Pancreas (tissue), 10 donors: ENCODE measurements at regions not wholly inside any gene's neighbourhood (a gene's known extent, or its start where the extent isn't known, plus 50 kb on each side); places are given as distances from the start of the nearest gene placed in this dataset.

Experiments
- ATAC-seq, 4 donors: fragments of 200-7000 bp; cut with Tn5 transposase; one replicate each; pipeline versions ENCODE4 v1.8.0 to v1.9.1; 2020; ENCODE audit warnings: mild to moderate bottlenecking in 4 of 4, moderate library complexity in 4 of 4
- DNase-seq, 6 donors: peaks; one replicate each; pipeline ENCODE4 v3.0.0-alpha.2; 2020
- FAIRE-seq: peaks from 2 replicates; lab custom pipeline; 2012; peaks lifted over from hg19 to GRCh38; lab: Jason Lieb, UNC
- H3K27ac ChIP-seq, 4 donors: fragments of 200-600 bp; sonication (generic); 1 replicate in 3 of 4; 2 replicates in 1 of 4; pipeline versions ENCODE4 v1.5.0 to v1.8.0; 2020
- H3K27me3 ChIP-seq, 4 donors: fragments of 200-600 bp; one replicate each; pipeline ENCODE4 v1.8.0; 2021
- H3K36me3 ChIP-seq, 3 donors: fragments of 200-600 bp; sonication (generic) in 1 of 3; one replicate each; pipeline versions ENCODE4 v1.5.0 to v1.8.0; 2020 to 2021
- H3K4me1 ChIP-seq, 3 donors: fragments of 200-600 bp; one replicate each; pipeline ENCODE4 v1.8.0; 2021
- H3K4me3 ChIP-seq, 4 donors: fragments of 200-600 bp; sonication (generic) in 2 of 4; one replicate each; pipeline versions ENCODE4 v1.5.0 to v1.8.0; 2020 to 2021
- H3K9me3 ChIP-seq, 4 donors: fragments of 200-600 bp; one replicate each; pipeline ENCODE4 v1.8.0; 2021
- CTCF ChIP-seq, 4 donors: fragments of 200-600 bp; sonication (generic) in 3 of 4; IDR thresholded peaks; one replicate each; pipeline versions ENCODE4 v1.5.0 to v1.8.0; 2021; ENCODE audit warnings: antibody characterized with exemption in 4 of 4
- WGBS, 2 donors: extraction: QIAGEN DNeasy Blood & Tissue Kit; methylation state at CpG; one replicate each; pipeline ENCODE4 v1.1.7; 2013; 5-methylcytosine and 5-hydroxymethylcytosine counted together
- intact Hi-C, 3 donors: fragments of 100-400 bp; cut with DNase I; formaldehyde crosslinking; loops; one replicate each; pipeline versions ENCODE4 v1.11.1 to v1.14.2; 2022
- donor health status: healthy with polysubstance abuse.
- donor health status: DM: no; HTN: no; CAD: no; lungs with moderate emphysema.
- donor health status: DM: no; HTN: no; CAD: no.
- donor health status: control.
- donor health status: control.
- donor health status: Bipolar disorder and iron deficiency.
- donor health status: DM: yes; HTN: yes; CAD: no.
- donor health status: DM: no; HTN: no; CAD: no.
- donor health status: DM: no; HTN: no; CAD: no.
- donor health status: DM: yes; HTN: yes; CAD: no.

GRCh38 chr5:57939771-57940170 lies 457.2 kb upstream of the ACTBL2 start:
- no peak for TF ChIP-seq CTCF (IDR thresholded peaks at IDR 0.05)
- FAIRE-seq = no peak
- H3K27me3 ChIP-seq = no peaks in the 10 kb centered on the region
- intact Hi-C loops = no loop called here
- H3K27ac ChIP-seq = no peak overlapping the region
- DNase-seq = no peak
- ATAC-seq = no peak
- WGBS, 2 donors = 37 to 52% methylated on average over 3 of the region's 3 CpGs
- no peaks in the 10 kb centered on the region for H3K36me3 ChIP-seq
- H3K4me1 ChIP-seq = no peaks in the 10 kb centered on the region
- no peaks in the 10 kb centered on the region for H3K9me3 ChIP-seq
- H3K4me3 ChIP-seq = no peak overlapping the region

GRCh38 chr5:57939335-57939734 lies 456.7 kb upstream of the ACTBL2 start:
- intact Hi-C loops = no loop called here
- FAIRE-seq (no peak), ATAC-seq (no peak), DNase-seq (no peak)
- H3K27me3 ChIP-seq = no peaks in the 10 kb centered on the region
- H3K4me3 ChIP-seq = no peak overlapping the region
- TF ChIP-seq CTCF (IDR thresholded peaks at IDR 0.05) = no peak
- H3K36me3 ChIP-seq = no peaks in the 10 kb centered on the region
- no peaks in the 10 kb centered on the region for H3K4me1 ChIP-seq
- no peak overlapping the region for H3K27ac ChIP-seq
- H3K9me3 ChIP-seq = no peaks in the 10 kb centered on the region

- Histone ChIP-seq H3K27me3 (no peaks in the 10 kb centered on the region), H3K4me3 (no peak overlapping the region), H3K9me3 (no peaks in the 10 kb centered on the region), H3K36me3 (no peaks in the 10 kb centered on the region), H3K4me1 (no peaks in the 10 kb centered on the region), H3K27ac (no peak overlapping the region)
- TF ChIP-seq CTCF (IDR thresholded peaks at IDR 0.05) = no peak
- DNase-seq (no peak), FAIRE-seq (no peak), ATAC-seq (no peak)
- intact Hi-C loops = no loop called here
Observed at GRCh38 chr5:57938174-57938557, 455.6 kb upstream of the ACTBL2 start.

- Histone ChIP-seq H3K36me3 (no peaks in the 10 kb centered on the region), H3K4me1 (no peaks in the 10 kb centered on the region), H3K4me3 (no peak overlapping the region), H3K9me3 (no peaks in the 10 kb centered on the region), H3K27me3 (no peaks in the 10 kb centered on the region), H3K27ac (no peak overlapping the region)
- TF ChIP-seq CTCF (IDR thresholded peaks at IDR 0.05) = no peak
- intact Hi-C loops = no loop called here
- 84 to 91% methylated on average over 4 of the region's 4 CpGs for WGBS, 2 donors
- no peak for FAIRE-seq
- no peak for DNase-seq
- ATAC-seq = no peak
Observed at GRCh38 chr5:57937501-57938173, 455.0 kb upstream of the ACTBL2 start.

- Histone ChIP-seq H3K4me1 (no peaks in the 10 kb centered on the region), H3K9me3 (no peaks in the 10 kb centered on the region), H3K27me3 (no peaks in the 10 kb centered on the region), H3K36me3 (no peaks in the 10 kb centered on the region), H3K4me3 (no peak overlapping the region), H3K27ac (no peak overlapping the region)
- FAIRE-seq = no peak
- TF ChIP-seq CTCF (IDR thresholded peaks at IDR 0.05) = no peak
- intact Hi-C loops = no loop called here
- DNase-seq = no peak
- no peak for ATAC-seq
- 75 to 87% methylated on average over 3 of the region's 3 CpGs for WGBS, 2 donors
Observed at GRCh38 chr5:57937025-57937424, 454.4 kb upstream of the ACTBL2 start.
